GM10248 (cell line): ENCODE measurements at regions not wholly inside any gene's neighbourhood (a gene's known extent, or its start where the extent isn't known, plus 50 kb on each side); places are given as distances from the start of the nearest gene placed in this dataset.
"Not testable (repeated sequence)": the region's sequence is repeated elsewhere in the genome, so short reads cannot be mapped to it uniquely, and the experiment has no call there.

Experiments used
- CTCF ChIA-PET: fragments of 300-600 bp; sonication (Branson Sonifier 250); formaldehyde crosslinking; extraction: SDS; loops from one replicate; lab custom pipeline; 2021; ENCODE audit warnings: antibody characterized with exemption; lab: Yijun Ruan, JAX
- POLR2A ChIA-PET: fragments of 350-650 bp; sonication (Branson Sonifier 250); formaldehyde crosslinking; extraction: SDS; loops from one replicate; lab custom pipeline; 2020; ENCODE audit warnings: antibody characterized with exemption; lab: Yijun Ruan, JAX
- DNase-seq: peaks from one replicate; pipeline ENCODE4 v3.0.0; 2012; ENCODE audit errors: extremely low spot score
- CTCF ChIP-seq: IDR thresholded peaks from 2 replicates; pipeline ENCODE4 v1.5.1; 2012; ENCODE audit warnings: mild to moderate bottlenecking, low read depth; ENCODE audit errors: extremely low read depth, missing control alignments, control extremely low read depth

- DNase-seq, result no peak
- CTCF ChIA-PET, result no interaction called here
- POLR2A ChIA-PET, result no interaction called here
- TF ChIP-seq CTCF, result no peak
Observed at GRCh38 chr3:88480822-88481221, 331.1 kb downstream of the C3orf38 start.

GRCh38 chr3:88485001-88485400, 335.2 kb downstream of the C3orf38 start:
- ChIA-PET CTCF (no interaction called here), POLR2A (no interaction called here)
- no peak for DNase-seq
- no peak for TF ChIP-seq CTCF

- POLR2A ChIA-PET, DNase-seq, CTCF ChIA-PET: not testable (repeated sequence)
Observed at GRCh38 chr3:88508818-88509217, 359.1 kb downstream of the C3orf38 start.

GRCh38 chr3:88509582-88509981, 359.8 kb downstream of the C3orf38 start:
- DNase-seq, result no peak
- CTCF ChIA-PET, result no interaction called here
- TF ChIP-seq CTCF, result no peak
- POLR2A ChIA-PET, result no interaction called here

- POLR2A ChIA-PET, result no interaction called here
- no peak for TF ChIP-seq CTCF
- CTCF ChIA-PET, result no interaction called here
- DNase-seq, result no peak
Observed at GRCh38 chr3:88528494-88528893, 378.7 kb downstream of the C3orf38 start.

- ChIA-PET CTCF (interaction anchor here (1.1 kb wide), 1 partner anchor 16 kb away, joined by 4 read pairs; no protein-coding TSS in a partner anchor), POLR2A (no interaction called here)
- DNase-seq, result no peak
- TF ChIP-seq CTCF, result no peak
Observed at GRCh38 chr3:88534534-88534933, 384.8 kb downstream of the C3orf38 start.

GRCh38 chr3:88535563-88535962, 385.8 kb downstream of the C3orf38 start:
- ChIA-PET POLR2A (no interaction called here), CTCF (interaction anchor here (1.1 kb wide), 1 partner anchor 17 kb away, joined by 4 read pairs; no protein-coding TSS in a partner anchor)
- no peak for TF ChIP-seq CTCF
- DNase-seq, result no peak
